Pancreas (tissue), 10 donors: ENCODE measurements at regions not wholly inside any gene's neighbourhood (a gene's known extent, or its start where the extent isn't known, plus 50 kb on each side); places are given as distances from the start of the nearest gene placed in this dataset.

Experiments
- ATAC-seq, 4 donors: fragments of 200-7000 bp; cut with Tn5 transposase; one replicate each; pipeline versions ENCODE4 v1.8.0 to v1.9.1; 2020; ENCODE audit warnings: mild to moderate bottlenecking in 4 of 4, moderate library complexity in 4 of 4
- DNase-seq, 6 donors: peaks; one replicate each; pipeline ENCODE4 v3.0.0-alpha.2; 2020
- FAIRE-seq: peaks from 2 replicates; lab custom pipeline; 2012; peaks lifted over from hg19 to GRCh38; lab: Jason Lieb, UNC
- H3K27ac ChIP-seq, 4 donors: fragments of 200-600 bp; sonication (generic); 1 replicate in 3 of 4; 2 replicates in 1 of 4; pipeline versions ENCODE4 v1.5.0 to v1.8.0; 2020
- H3K27me3 ChIP-seq, 4 donors: fragments of 200-600 bp; one replicate each; pipeline ENCODE4 v1.8.0; 2021
- H3K36me3 ChIP-seq, 3 donors: fragments of 200-600 bp; sonication (generic) in 1 of 3; one replicate each; pipeline versions ENCODE4 v1.5.0 to v1.8.0; 2020 to 2021
- H3K4me1 ChIP-seq, 3 donors: fragments of 200-600 bp; one replicate each; pipeline ENCODE4 v1.8.0; 2021
- H3K4me3 ChIP-seq, 4 donors: fragments of 200-600 bp; sonication (generic) in 2 of 4; one replicate each; pipeline versions ENCODE4 v1.5.0 to v1.8.0; 2020 to 2021
- H3K9me3 ChIP-seq, 4 donors: fragments of 200-600 bp; one replicate each; pipeline ENCODE4 v1.8.0; 2021
- WGBS, 2 donors: extraction: QIAGEN DNeasy Blood & Tissue Kit; methylation state at CpG; one replicate each; pipeline ENCODE4 v1.1.7; 2013; 5-methylcytosine and 5-hydroxymethylcytosine counted together
- intact Hi-C, 3 donors: fragments of 100-400 bp; cut with DNase I; formaldehyde crosslinking; loops; one replicate each; pipeline versions ENCODE4 v1.11.1 to v1.14.2; 2022
- TF ChIP-seq, protein P1 (sequence below), 4 donors: fragments of 200-600 bp; sonication (generic) in 3 of 4; IDR thresholded peaks; one replicate each; pipeline versions ENCODE4 v1.5.0 to v1.8.0; 2021; ENCODE audit warnings: antibody characterized with exemption in 4 of 4
- donor health status: healthy with polysubstance abuse.
- donor health status: DM: no; HTN: no; CAD: no; lungs with moderate emphysema.
- donor health status: DM: no; HTN: no; CAD: no.
- donor health status: control.
- donor health status: control.
- donor health status: Bipolar disorder and iron deficiency.
- donor health status: DM: yes; HTN: yes; CAD: no.
- donor health status: DM: no; HTN: no; CAD: no.
- donor health status: DM: no; HTN: no; CAD: no.
- donor health status: DM: yes; HTN: yes; CAD: no.

DNA sequence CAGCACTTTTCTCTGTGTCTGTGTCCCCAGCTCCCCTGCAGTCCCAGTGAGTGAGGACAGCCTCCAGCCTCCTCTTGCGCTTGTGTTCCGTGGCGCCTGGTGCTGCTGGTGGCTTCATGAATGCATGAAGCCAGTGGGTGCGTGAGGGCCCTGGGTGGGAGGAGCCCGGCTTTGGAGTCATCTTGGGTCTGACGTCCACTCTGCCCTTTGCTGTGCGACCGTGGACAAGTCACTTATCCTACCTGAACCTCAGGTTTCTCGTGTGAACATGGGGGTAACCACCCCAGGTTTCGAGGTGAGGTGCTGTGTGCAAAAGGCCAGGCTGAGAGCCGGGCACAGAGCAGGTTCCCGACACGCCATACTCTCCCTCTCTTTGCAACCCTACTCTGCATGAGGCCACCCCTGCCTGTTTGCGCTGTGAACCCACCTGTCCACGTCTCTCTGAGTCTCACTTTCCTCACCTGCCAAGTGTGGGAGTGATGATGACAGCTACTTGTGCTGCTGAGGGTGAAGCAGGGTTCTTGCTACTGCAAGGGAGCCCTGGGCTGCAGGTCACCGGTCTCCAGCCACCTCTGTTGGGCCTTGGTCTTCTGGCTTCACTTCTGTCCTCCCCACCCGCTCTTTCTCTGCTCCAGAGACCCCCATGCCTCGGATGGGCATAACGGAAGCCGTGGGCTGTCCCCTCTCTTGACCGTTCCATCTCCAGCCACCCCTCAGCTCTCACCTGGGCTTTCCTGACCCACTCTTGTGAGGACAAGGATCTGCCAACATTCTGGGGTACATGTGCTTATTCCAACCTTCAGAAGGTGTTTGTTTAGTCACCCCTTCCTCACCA lies 537.6 kb downstream of the TBC1D22A start:
- no peaks in the 10 kb centered on the region for H3K4me1 ChIP-seq
- intact Hi-C loops: no loop called here
- TF ChIP-seq, protein P1, sequence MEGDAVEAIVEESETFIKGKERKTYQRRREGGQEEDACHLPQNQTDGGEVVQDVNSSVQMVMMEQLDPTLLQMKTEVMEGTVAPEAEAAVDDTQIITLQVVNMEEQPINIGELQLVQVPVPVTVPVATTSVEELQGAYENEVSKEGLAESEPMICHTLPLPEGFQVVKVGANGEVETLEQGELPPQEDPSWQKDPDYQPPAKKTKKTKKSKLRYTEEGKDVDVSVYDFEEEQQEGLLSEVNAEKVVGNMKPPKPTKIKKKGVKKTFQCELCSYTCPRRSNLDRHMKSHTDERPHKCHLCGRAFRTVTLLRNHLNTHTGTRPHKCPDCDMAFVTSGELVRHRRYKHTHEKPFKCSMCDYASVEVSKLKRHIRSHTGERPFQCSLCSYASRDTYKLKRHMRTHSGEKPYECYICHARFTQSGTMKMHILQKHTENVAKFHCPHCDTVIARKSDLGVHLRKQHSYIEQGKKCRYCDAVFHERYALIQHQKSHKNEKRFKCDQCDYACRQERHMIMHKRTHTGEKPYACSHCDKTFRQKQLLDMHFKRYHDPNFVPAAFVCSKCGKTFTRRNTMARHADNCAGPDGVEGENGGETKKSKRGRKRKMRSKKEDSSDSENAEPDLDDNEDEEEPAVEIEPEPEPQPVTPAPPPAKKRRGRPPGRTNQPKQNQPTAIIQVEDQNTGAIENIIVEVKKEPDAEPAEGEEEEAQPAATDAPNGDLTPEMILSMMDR (IDR thresholded peaks at IDR 0.05): no peak
- DNase-seq (peak in 1 of 6 donors; percentile 26), ATAC-seq (no peak), FAIRE-seq (no peak)
- no peak overlapping the region for H3K4me3 ChIP-seq
- H3K36me3 ChIP-seq: no peaks in the 10 kb centered on the region
- H3K27me3 ChIP-seq: no peaks in the 10 kb centered on the region
- H3K9me3 ChIP-seq: no peaks in the 10 kb centered on the region
- WGBS, 2 donors: 73% methylated on average over 21 of the region's 21 CpGs
- no peak overlapping the region for H3K27ac ChIP-seq

DNA sequence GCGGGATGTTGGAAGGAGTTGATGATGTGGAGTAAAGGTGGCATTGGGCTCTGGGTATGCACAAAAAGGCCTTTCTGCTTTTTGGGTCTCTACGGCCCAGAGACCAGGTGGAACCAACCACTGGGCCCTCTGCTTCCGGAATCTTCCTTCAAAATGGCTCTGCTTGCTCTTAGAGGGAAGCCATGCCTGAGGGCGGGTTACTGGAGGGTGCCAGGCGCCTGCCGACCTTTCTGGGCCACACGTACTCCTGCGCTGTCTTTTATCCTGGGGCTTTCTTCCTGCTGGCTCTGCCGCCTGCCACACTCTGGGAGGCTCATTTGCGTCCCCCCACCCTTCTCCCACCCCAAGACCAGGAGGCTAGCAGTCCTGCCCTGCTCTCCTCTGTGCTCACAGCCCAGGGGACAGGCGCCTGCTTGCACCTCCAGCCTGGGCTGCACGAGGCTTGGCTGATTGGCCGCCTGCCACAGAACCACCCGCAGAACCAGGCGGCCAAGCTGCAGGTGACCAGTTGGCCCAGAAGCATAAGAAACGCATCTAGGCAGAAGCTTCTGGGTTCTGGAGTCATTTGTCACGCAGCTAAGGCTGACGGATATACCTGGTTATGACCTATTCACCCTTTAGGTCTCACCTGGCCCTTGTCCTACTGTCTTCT lies 536.9 kb downstream of the TBC1D22A start:
- no peaks in the 10 kb centered on the region for H3K9me3 ChIP-seq
- no peaks in the 10 kb centered on the region for H3K36me3 ChIP-seq
- H3K27me3 ChIP-seq: no peaks in the 10 kb centered on the region
- ATAC-seq (no peak), DNase-seq (no peak), FAIRE-seq (no peak)
- H3K4me3 ChIP-seq: no peak overlapping the region
- 82 to 88% methylated on average over 18 of the region's 18 CpGs for WGBS, 2 donors
- TF ChIP-seq, protein P1 (IDR thresholded peaks at IDR 0.05): no peak
- intact Hi-C loops: no loop called here
- H3K27ac ChIP-seq: no peak overlapping the region
- no peaks in the 10 kb centered on the region for H3K4me1 ChIP-seq

DNA sequence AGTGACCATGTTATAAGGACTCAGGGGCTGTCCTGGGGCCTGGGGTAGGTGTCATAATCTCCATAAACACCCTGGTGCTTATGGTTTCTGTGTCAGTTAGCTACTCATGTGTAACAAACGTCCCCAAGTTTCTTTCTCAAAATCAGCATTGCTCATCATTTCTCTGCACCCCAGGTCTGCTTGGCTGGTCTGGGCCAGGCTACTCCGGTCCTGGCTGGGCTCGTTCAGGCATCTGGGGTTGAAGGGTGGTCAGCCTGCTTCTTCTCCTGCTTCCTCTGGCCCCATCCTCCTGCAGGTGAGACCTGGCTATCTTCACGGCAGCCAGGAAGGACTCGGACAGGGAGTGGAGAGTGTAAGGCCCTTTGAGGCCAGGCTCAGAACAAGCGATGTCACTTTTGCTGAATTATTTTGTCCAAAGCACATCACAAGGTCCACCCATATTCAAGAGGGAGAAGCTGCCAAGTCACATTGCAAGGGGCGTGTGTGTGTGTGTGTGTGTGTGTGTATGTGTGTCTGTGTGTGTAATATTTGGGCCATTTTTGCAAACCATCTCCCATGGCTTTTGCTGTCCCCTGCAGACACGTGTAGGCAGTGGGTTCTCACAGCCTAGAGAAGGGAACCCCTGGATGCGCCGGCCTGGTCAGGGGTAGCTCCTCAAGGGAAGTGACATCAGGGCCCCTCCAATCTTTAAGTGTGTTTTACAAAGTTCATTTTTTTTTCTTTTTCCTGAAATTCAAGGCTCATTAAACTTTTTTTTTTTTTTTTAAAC lies 535.8 kb downstream of the TBC1D22A start:
- H3K9me3 ChIP-seq: no peaks in the 10 kb centered on the region
- no peak overlapping the region for H3K4me3 ChIP-seq
- WGBS, 2 donors: 79% methylated on average over 10 of the region's 10 CpGs
- no peaks in the 10 kb centered on the region for H3K4me1 ChIP-seq
- FAIRE-seq: no peak
- no peaks in the 10 kb centered on the region for H3K27me3 ChIP-seq
- TF ChIP-seq, protein P1 (IDR thresholded peaks at IDR 0.05): no peak
- no peak for DNase-seq
- intact Hi-C loops: no loop called here
- no peak for ATAC-seq
- H3K27ac ChIP-seq: no peak overlapping the region
- no peaks in the 10 kb centered on the region for H3K36me3 ChIP-seq

DNA sequence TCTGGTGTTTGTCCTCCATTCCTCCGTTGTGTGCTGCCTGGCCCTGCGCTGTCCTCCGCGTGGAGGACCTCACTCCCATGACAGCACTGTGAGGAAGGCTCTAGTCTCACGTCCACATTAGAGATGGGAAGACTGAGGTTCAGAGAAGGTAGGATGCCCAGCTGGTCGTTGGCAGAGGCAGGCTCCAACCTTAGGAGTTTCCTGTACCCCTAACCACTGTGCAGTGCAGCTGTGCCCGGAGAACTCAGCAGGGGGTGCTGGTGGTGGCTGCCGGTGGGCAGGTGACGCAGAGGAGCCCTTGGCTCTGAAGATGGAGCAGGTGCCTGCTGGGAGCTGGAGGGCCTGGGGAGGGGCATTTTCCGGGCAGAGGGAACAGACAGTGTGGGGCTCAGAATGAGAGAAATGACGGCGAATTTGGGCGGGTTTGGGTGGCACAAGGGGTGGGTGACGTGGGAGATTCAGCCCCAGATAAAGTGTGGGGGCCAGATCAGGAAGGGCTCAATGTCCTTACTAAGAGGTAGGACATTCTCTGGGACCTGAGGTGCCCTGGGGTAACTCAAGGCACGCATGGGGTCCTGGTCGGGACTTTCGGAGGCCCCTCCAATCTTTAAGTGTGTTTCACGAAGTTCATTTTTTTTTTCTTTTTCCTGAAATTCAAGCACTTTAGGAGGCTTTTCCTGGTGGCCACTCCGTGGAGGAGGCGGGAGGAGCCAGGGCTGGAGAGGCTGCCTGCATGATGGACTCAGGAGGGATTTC lies 535.0 kb downstream of the TBC1D22A start:
- FAIRE-seq: no peak
- no peak for DNase-seq
- no peaks in the 10 kb centered on the region for H3K27me3 ChIP-seq
- no peak overlapping the region for H3K4me3 ChIP-seq
- no peaks in the 10 kb centered on the region for H3K4me1 ChIP-seq
- TF ChIP-seq, protein P1 (IDR thresholded peaks at IDR 0.05): no peak
- no peak overlapping the region for H3K27ac ChIP-seq
- WGBS, 2 donors: 70 to 75% methylated on average over 20 of the region's 20 CpGs
- no peak for ATAC-seq
- no peaks in the 10 kb centered on the region for H3K36me3 ChIP-seq
- H3K9me3 ChIP-seq: no peaks in the 10 kb centered on the region
- intact Hi-C loops: no loop called here
